H9 (cell line): ENCODE measurements at regions not wholly inside any gene's neighbourhood (a gene's known extent, or its start where the extent isn't known, plus 50 kb on each side); places are given as distances from the start of the nearest gene placed in this dataset.

Source experiments
- DNase-seq: peaks from one replicate; pipeline ENCODE4 v3.0.0-alpha.2; 2017
- H2AFZ ChIP-seq: one replicate; pipeline ENCODE4 v1.6.1; 2013; ENCODE audit warnings: mild to moderate bottlenecking, low read length, control low read depth, moderate library complexity
- H2AK5ac ChIP-seq: 2 replicates; pipeline ENCODE4 v1.6.1; 2013; ENCODE audit warnings: low read length, control low read depth, mixed read lengths; ENCODE audit not compliant: insufficient read length
- H2BK120ac ChIP-seq: one replicate; pipeline ENCODE4 v1.6.1; 2013; ENCODE audit warnings: low read depth, mild to moderate bottlenecking, low read length, control low read depth, inconsistent platforms; ENCODE audit not compliant: poor library complexity, severe bottlenecking
- H2BK12ac ChIP-seq: 2 replicates; pipeline ENCODE4 v1.6.1; 2013; ENCODE audit warnings: low read length, control low read depth, mixed read lengths, low read depth; ENCODE audit not compliant: insufficient read length
- H2BK15ac ChIP-seq: 2 replicates; pipeline ENCODE4 v1.6.1; 2013; ENCODE audit warnings: low read depth, low read length, control low read depth
- H2BK20ac ChIP-seq: one replicate; pipeline ENCODE4 v1.6.1; 2013; ENCODE audit warnings: low read depth, mild to moderate bottlenecking, low read length, control low read depth, inconsistent platforms; ENCODE audit not compliant: poor library complexity, severe bottlenecking
- H2BK5ac ChIP-seq: 2 replicates; pipeline ENCODE4 v1.6.1; 2013; ENCODE audit warnings: low read length, control low read depth, mixed read lengths; ENCODE audit not compliant: insufficient read length
- H3K14ac ChIP-seq: 2 replicates; pipeline ENCODE4 v1.6.1; 2013; ENCODE audit warnings: low read length, control low read depth; ENCODE audit not compliant: insufficient read depth
- H3K18ac ChIP-seq: 2 replicates; pipeline ENCODE4 v1.6.1; 2013; ENCODE audit warnings: low read depth, mild to moderate bottlenecking, mixed read lengths, low read length, control low read depth; ENCODE audit not compliant: insufficient read length
- H3K23ac ChIP-seq: 2 replicates; pipeline ENCODE4 v1.6.1; 2013; ENCODE audit warnings: low read length, control low read depth, mixed read lengths, low read depth; ENCODE audit not compliant: insufficient read length
- H3K23me2 ChIP-seq: 2 replicates; pipeline ENCODE4 v1.6.1; 2013; ENCODE audit warnings: low read depth, mild to moderate bottlenecking, mixed read lengths, low read length, control low read depth; ENCODE audit not compliant: insufficient read length, poor library complexity, severe bottlenecking
- H3K27ac ChIP-seq: 2 replicates; pipeline ENCODE4 v1.5.1; 2013; ENCODE audit warnings: low read length, control low read depth, mixed read lengths, low read depth; ENCODE audit not compliant: insufficient read length
- H3K27me3 ChIP-seq: 2 replicates; pipeline ENCODE4 v1.6.1; 2013; ENCODE audit warnings: low read length, control low read depth, inconsistent platforms; ENCODE audit not compliant: insufficient read depth
- H3K4ac ChIP-seq: 2 replicates; pipeline ENCODE4 v1.6.1; 2013; ENCODE audit warnings: low read depth, mild to moderate bottlenecking, control low read depth, inconsistent platforms, low read length, moderate library complexity
- H3K4me1 ChIP-seq: 2 replicates; pipeline ENCODE4 v1.6.1; 2013; ENCODE audit warnings: low read length, control low read depth, inconsistent platforms; ENCODE audit not compliant: insufficient read depth
- H3K4me2 ChIP-seq: 2 replicates; pipeline ENCODE4 v1.6.1; 2013; ENCODE audit warnings: low read length, control low read depth, mixed read lengths; ENCODE audit not compliant: insufficient read length, insufficient read depth
- H3K56ac ChIP-seq: 2 replicates; pipeline ENCODE4 v1.6.1; 2013; ENCODE audit warnings: low read depth, mild to moderate bottlenecking, mixed read lengths, low read length, control low read depth; ENCODE audit not compliant: insufficient read length
- H3K79me1 ChIP-seq: 2 replicates; pipeline ENCODE4 v1.6.1; 2013; ENCODE audit warnings: low read depth, mild to moderate bottlenecking, moderate library complexity, low read length, control low read depth, inconsistent platforms; ENCODE audit not compliant: insufficient read depth, poor library complexity, severe bottlenecking
- H3K79me2 ChIP-seq: 2 replicates; pipeline ENCODE4 v1.6.1; 2013; ENCODE audit warnings: low read length, control low read depth, inconsistent platforms; ENCODE audit not compliant: insufficient read depth
- H3K9ac ChIP-seq: 2 replicates; pipeline ENCODE4 v1.6.1; 2013; ENCODE audit warnings: low read length, control low read depth, mixed read lengths; ENCODE audit not compliant: insufficient read length; ENCODE audit errors: extremely low read depth
- H3K9me3 ChIP-seq: one replicate; pipeline ENCODE4 v1.6.1; 2013; ENCODE audit warnings: low read depth, low read length, inconsistent platforms; ENCODE audit not compliant: control insufficient read depth
- H3T11ph ChIP-seq: one replicate; pipeline ENCODE4 v1.6.1; 2013; ENCODE audit warnings: mild to moderate bottlenecking, low read length, control low read depth, inconsistent platforms
- H4K20me1 ChIP-seq: one replicate; pipeline ENCODE4 v1.6.1; 2013; ENCODE audit not compliant: control insufficient read depth, insufficient read length, insufficient read depth
- H4K5ac ChIP-seq: 2 replicates; pipeline ENCODE4 v1.6.1; 2013; ENCODE audit warnings: low read depth, mild to moderate bottlenecking, mixed read lengths, low read length, control low read depth; ENCODE audit not compliant: insufficient read length
- H4K8ac ChIP-seq: replicated peaks from 2 replicates; pipeline ENCODE4 v1.6.1; 2013; ENCODE audit warnings: low read length, control low read depth, mixed read lengths, low read depth; ENCODE audit not compliant: insufficient read length
- H4K91ac ChIP-seq: 2 replicates; pipeline ENCODE4 v1.6.1; 2013; ENCODE audit warnings: low read depth, mild to moderate bottlenecking, moderate library complexity, mixed read lengths, low read length, control low read depth; ENCODE audit not compliant: insufficient read length
- H3K27ac Mint-ChIP-seq, 3 experiments: 2 replicates in 2 of 3; 3 replicates in 1 of 3; pipeline ENCODE4 v1.8.0; 2020 to 2021; ENCODE audit warnings: mixed read lengths in 3 of 3, mild to moderate bottlenecking in 1 of 3, moderate library complexity in 1 of 3
- H3K27me3 Mint-ChIP-seq: 2 replicates; pipeline ENCODE4 v1.8.0; 2021; ENCODE audit warnings: low read depth, mild to moderate bottlenecking, moderate library complexity, mixed read lengths
- H3K36me3 Mint-ChIP-seq, 3 experiments: 2 replicates in 2 of 3; 3 replicates in 1 of 3; pipeline ENCODE4 v1.8.0; 2020 to 2021; ENCODE audit warnings: low read depth in 3 of 3, mixed read lengths in 3 of 3; ENCODE audit not compliant: insufficient read depth in 1 of 3
- H3K4me1 Mint-ChIP-seq, 2 experiments: 2 replicates each; pipeline ENCODE4 v1.8.0; 2020; ENCODE audit warnings: mixed read lengths in 2 of 2
- H3K4me3 Mint-ChIP-seq, 2 experiments: 2 replicates in 1 of 2; 3 replicates in 1 of 2; pipeline ENCODE4 v1.8.0; 2020 to 2021; ENCODE audit warnings: mild to moderate bottlenecking in 2 of 2, mixed read lengths in 2 of 2, moderate library complexity in 1 of 2
- H3K9me3 Mint-ChIP-seq, 2 experiments: 2 replicates in 1 of 2; 3 replicates in 1 of 2; pipeline ENCODE4 v1.8.0; 2020; ENCODE audit warnings: mild to moderate bottlenecking in 2 of 2, mixed read lengths in 2 of 2, moderate library complexity in 1 of 2
- WGBS: extraction: QIAGEN DNeasy Blood & Tissue Kit; methylation state at CpG from one replicate; pipeline ENCODE4 v1.1.7; 2013; ENCODE audit warnings: missing lambda C conversion rate, low lambda C conversion rate, mixed read lengths; ENCODE audit not compliant: insufficient read length; ENCODE audit errors: extremely low coverage; 5-methylcytosine and 5-hydroxymethylcytosine counted together
- TF ChIP-seq, protein P1 (sequence below): fragments of 200-600 bp; sonication (generic); conservative IDR thresholded peaks from 3 replicates; pipeline ENCODE4 v1.8.0; 2021; ENCODE audit warnings: antibody characterized with exemption, mild to moderate bottlenecking

DNA sequence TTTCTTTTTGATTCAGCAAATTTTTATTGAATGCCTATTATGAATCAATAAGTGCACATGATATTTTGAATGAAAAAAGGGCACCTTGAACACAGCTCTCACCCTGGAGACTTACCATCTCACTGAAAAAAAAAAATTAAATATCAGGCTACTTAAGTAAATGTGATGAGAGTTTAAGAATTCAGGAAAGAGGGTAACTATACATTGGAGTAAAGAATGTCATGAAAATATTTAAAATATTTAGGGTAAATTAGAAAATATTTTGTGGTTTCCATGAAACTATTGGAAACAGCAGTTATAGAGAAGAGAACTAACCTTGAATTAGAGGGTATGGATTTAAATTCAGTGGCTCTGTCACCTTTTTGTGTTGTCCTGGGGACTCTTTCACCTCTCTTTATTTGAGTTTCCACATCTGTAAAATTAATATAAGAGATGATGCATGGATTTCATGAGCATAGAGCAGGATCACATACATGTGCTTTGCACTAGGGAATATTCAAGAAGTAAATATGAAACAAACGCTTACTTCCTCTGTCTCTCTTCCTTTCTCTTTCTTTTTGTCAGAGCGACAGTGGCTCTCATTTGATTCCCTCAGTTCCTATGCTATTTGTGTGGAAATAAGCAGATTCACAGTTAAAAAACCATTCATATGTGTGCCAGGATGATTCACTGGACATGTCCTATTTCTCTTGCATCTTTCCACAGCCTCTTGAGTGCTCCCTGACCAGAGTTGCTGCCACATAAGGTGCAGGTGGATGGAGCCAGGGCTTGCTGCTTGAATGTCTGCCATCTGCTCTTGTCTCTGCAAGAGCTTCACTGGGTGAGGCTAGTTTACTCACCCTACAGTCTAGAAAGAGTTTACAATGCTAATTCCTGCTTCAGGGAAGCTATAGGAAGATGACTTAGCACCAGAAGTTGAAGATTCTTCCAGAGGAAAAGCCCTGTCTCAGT, 533.1 kb downstream of the ETS1 start:
- no peak overlapping the region for H3K4me2 ChIP-seq
- H4K91ac ChIP-seq: no peak overlapping the region
- no peak overlapping the region for H4K5ac ChIP-seq
- Mint-ChIP-seq H3K27ac (no peak overlapping the region), H3K4me3 (no peak overlapping the region), H3K4me1 (no peaks in the 10 kb centered on the region), H3K27me3 (no peaks in the 10 kb centered on the region), H3K36me3 (no peaks in the 10 kb centered on the region), H3K9me3 (no peaks in the 10 kb centered on the region)
- no peak overlapping the region for H3K14ac ChIP-seq
- H3K79me2 ChIP-seq: no peaks in the 10 kb centered on the region
- H2BK120ac ChIP-seq: no peak overlapping the region
- no peak overlapping the region for H2AK5ac ChIP-seq
- no peaks in the 10 kb centered on the region for H4K20me1 ChIP-seq
- no peak overlapping the region for H2BK5ac ChIP-seq
- no peak overlapping the region for H3K27ac ChIP-seq
- TF ChIP-seq, protein P1, sequence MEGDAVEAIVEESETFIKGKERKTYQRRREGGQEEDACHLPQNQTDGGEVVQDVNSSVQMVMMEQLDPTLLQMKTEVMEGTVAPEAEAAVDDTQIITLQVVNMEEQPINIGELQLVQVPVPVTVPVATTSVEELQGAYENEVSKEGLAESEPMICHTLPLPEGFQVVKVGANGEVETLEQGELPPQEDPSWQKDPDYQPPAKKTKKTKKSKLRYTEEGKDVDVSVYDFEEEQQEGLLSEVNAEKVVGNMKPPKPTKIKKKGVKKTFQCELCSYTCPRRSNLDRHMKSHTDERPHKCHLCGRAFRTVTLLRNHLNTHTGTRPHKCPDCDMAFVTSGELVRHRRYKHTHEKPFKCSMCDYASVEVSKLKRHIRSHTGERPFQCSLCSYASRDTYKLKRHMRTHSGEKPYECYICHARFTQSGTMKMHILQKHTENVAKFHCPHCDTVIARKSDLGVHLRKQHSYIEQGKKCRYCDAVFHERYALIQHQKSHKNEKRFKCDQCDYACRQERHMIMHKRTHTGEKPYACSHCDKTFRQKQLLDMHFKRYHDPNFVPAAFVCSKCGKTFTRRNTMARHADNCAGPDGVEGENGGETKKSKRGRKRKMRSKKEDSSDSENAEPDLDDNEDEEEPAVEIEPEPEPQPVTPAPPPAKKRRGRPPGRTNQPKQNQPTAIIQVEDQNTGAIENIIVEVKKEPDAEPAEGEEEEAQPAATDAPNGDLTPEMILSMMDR: no peak
- no peak for DNase-seq
- H3K4me1 ChIP-seq: no peaks in the 10 kb centered on the region
- H3T11ph ChIP-seq: no peak overlapping the region
- H3K56ac ChIP-seq: no peak overlapping the region
- no peak overlapping the region for H3K9ac ChIP-seq
- H3K18ac ChIP-seq: no peak overlapping the region
- no peaks in the 10 kb centered on the region for H3K27me3 ChIP-seq
- H3K23ac ChIP-seq: no peak overlapping the region
- H3K79me1 ChIP-seq: no peaks in the 10 kb centered on the region
- H3K4ac ChIP-seq: no peak overlapping the region
- no peak overlapping the region for H4K8ac ChIP-seq
- H2AFZ ChIP-seq: no peak overlapping the region
- H2BK12ac ChIP-seq: no peak overlapping the region
- H3K23me2 ChIP-seq: no peaks in the 10 kb centered on the region
- no CpG with 5 or more reads among the region's 2 CpGs for WGBS
- no peak overlapping the region for H2BK15ac ChIP-seq
- H2BK20ac ChIP-seq: no peak overlapping the region
- no peaks in the 10 kb centered on the region for H3K9me3 ChIP-seq
